Osteoblast (primary cell): ENCODE measurements at regions not wholly inside any gene's neighbourhood (a gene's known extent, or its start where the extent isn't known, plus 50 kb on each side); places are given as distances from the start of the nearest gene placed in this dataset.

ENCODE experiments used
- DNase-seq: peaks from one replicate; pipeline ENCODE4 v3.0.0; 2011; ENCODE audit warnings: low spot score, mixed read lengths; ENCODE audit not compliant: insufficient read length; ENCODE audit errors: missing footprints
- H2AFZ ChIP-seq: 2 replicates; pipeline ENCODE4 v1.6.0; 2011; ENCODE audit warnings: mild to moderate bottlenecking, low read length
- H3K27ac ChIP-seq: 2 replicates; pipeline ENCODE4 v1.5.1; 2011; ENCODE audit warnings: mild to moderate bottlenecking, low read depth, low read length, moderate library complexity
- H3K27me3 ChIP-seq: 2 replicates; pipeline ENCODE4 v1.6.0; 2012; ENCODE audit warnings: mild to moderate bottlenecking, control low read depth, inconsistent platforms, low read length, moderate library complexity; ENCODE audit not compliant: insufficient read depth
- H3K36me3 ChIP-seq: 2 replicates; pipeline ENCODE4 v1.5.1; 2011; ENCODE audit warnings: mild to moderate bottlenecking, low read length, control low read depth, moderate library complexity; ENCODE audit not compliant: insufficient read depth
- H3K4me1 ChIP-seq: 2 replicates; pipeline ENCODE4 v1.5.1; 2011; ENCODE audit warnings: mild to moderate bottlenecking, low read length, control low read depth, moderate library complexity; ENCODE audit not compliant: insufficient read depth
- H3K4me2 ChIP-seq: 2 replicates; pipeline ENCODE4 v1.6.0; 2011; ENCODE audit warnings: mild to moderate bottlenecking, low read length; ENCODE audit not compliant: insufficient read depth
- H3K4me3 ChIP-seq: fragments of 200-600 bp; sonication (generic); 3 replicates; pipeline ENCODE4 v1.5.1; 2012; ENCODE audit warnings: mild to moderate bottlenecking, low read length, inconsistent platforms; ENCODE audit not compliant: insufficient read depth
- H3K79me2 ChIP-seq: 2 replicates; pipeline ENCODE4 v1.6.0; 2012; ENCODE audit warnings: mild to moderate bottlenecking, low read length, control low read depth, inconsistent platforms; ENCODE audit not compliant: insufficient read depth
- H3K9me3 ChIP-seq: 2 replicates; pipeline ENCODE4 v1.5.1; 2011; ENCODE audit warnings: low read depth, low read length, control low read depth
- H4K20me1 ChIP-seq: 2 replicates; pipeline ENCODE4 v1.6.0; 2012; ENCODE audit warnings: mild to moderate bottlenecking, low read length, control low read depth; ENCODE audit not compliant: insufficient read depth
- TF ChIP-seq, protein P1 (sequence below): IDR thresholded peaks from 2 replicates; pipeline ENCODE4 v1.5.1; 2011; ENCODE audit warnings: mild to moderate bottlenecking, low read depth, low read length, moderate library complexity; ENCODE audit errors: extremely low read depth

DNA sequence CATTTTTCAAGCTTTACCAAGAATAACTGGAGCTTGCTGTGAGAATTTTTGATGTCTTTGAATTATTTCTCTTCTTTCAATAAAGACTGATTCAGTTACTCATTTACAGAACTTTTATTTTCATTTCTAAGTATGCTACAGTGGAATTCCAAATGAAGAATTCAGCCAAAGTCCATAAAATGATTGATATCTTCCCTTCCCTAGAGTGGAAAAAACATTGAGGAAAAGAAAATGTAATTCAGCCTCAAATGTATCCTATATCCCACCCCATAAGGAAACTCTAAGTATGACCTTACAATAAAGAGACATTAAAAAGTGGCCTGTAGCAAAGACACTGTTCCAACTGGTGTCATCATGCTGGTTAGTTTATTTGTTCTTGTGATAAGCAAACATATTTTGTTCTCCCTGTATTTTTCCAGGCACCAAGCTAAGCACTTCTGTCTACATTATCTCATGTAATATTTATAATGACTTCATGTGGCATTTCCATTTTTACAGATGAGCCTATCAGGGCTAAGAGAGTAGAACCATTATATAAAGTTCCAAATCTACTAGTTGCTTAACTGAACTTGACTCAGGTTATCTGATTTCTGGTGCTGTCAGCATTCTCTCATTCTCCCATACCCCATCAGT lies 450.4 kb downstream of the NEBL start:
- Histone ChIP-seq H3K4me3 (no peak overlapping the region), H3K27ac (no peak overlapping the region), H4K20me1 (no peaks in the 10 kb centered on the region), H3K27me3 (no peaks in the 10 kb centered on the region), H3K4me2 (no peak overlapping the region), H2AFZ (no peak overlapping the region), H3K79me2 (no peaks in the 10 kb centered on the region), H3K4me1 (no peaks in the 10 kb centered on the region), H3K9me3 (no peaks in the 10 kb centered on the region), H3K36me3 (no peaks in the 10 kb centered on the region)
- no peak for DNase-seq
- TF ChIP-seq, protein P1, sequence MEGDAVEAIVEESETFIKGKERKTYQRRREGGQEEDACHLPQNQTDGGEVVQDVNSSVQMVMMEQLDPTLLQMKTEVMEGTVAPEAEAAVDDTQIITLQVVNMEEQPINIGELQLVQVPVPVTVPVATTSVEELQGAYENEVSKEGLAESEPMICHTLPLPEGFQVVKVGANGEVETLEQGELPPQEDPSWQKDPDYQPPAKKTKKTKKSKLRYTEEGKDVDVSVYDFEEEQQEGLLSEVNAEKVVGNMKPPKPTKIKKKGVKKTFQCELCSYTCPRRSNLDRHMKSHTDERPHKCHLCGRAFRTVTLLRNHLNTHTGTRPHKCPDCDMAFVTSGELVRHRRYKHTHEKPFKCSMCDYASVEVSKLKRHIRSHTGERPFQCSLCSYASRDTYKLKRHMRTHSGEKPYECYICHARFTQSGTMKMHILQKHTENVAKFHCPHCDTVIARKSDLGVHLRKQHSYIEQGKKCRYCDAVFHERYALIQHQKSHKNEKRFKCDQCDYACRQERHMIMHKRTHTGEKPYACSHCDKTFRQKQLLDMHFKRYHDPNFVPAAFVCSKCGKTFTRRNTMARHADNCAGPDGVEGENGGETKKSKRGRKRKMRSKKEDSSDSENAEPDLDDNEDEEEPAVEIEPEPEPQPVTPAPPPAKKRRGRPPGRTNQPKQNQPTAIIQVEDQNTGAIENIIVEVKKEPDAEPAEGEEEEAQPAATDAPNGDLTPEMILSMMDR, result no peak

DNA sequence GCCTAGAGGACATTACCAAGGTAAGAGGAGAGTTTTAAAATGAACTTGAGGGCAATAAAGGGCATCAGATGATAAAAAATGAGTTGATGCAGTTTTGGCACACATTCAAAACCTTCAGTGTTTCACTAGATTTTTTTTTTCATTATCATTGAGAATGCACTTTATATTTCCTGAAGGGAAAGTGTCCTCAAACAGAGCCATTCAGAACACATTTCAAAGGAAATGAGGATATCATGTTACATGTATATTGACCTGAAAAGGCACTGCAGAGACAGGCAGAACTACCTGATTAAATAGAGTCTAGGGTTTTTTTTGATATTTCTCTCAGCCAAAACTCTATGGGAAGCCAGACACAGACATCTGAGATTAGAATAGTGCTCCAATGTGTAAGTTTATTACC lies 454.0 kb downstream of the NEBL start:
- Histone ChIP-seq H3K4me1 (no peaks in the 10 kb centered on the region), H2AFZ (no peak overlapping the region), H4K20me1 (no peaks in the 10 kb centered on the region), H3K4me3 (no peak overlapping the region), H3K36me3 (no peaks in the 10 kb centered on the region), H3K27me3 (no peaks in the 10 kb centered on the region), H3K27ac (no peak overlapping the region), H3K9me3 (no peaks in the 10 kb centered on the region), H3K4me2 (no peak overlapping the region), H3K79me2 (no peaks in the 10 kb centered on the region)
- TF ChIP-seq, protein P1, result no peak
- no peak for DNase-seq

DNA sequence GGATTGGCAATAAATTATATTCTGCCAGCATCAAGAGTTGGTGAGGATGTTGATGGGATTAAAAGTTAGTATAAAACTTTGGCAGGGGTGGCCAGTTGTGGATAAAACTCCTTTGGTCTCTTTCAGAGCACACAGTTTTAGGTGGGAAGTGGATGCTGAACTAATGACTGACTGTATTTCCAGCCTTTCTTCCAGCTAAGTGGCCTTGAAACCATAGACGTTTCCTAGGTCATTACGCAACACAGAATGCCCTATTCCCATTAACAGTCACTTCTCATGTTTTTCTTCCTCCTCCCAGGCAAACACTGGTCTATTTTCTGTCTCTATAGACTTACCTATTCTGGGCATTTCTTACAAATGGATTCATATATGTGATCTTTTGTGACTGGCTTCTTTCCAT lies 467.4 kb downstream of the NEBL start:
- DNase-seq, result no peak
- H3K27ac ChIP-seq, result no peak overlapping the region
- no peak overlapping the region for H3K4me2 ChIP-seq
- H3K9me3 ChIP-seq, result peaks cover 14% of the 10 kb centered on the region
- H3K4me1 ChIP-seq, result no peaks in the 10 kb centered on the region
- no peak overlapping the region for H3K4me3 ChIP-seq
- no peak overlapping the region for H2AFZ ChIP-seq
- H3K27me3 ChIP-seq, result no peaks in the 10 kb centered on the region
- TF ChIP-seq, protein P1, result no peak
- no peaks in the 10 kb centered on the region for H4K20me1 ChIP-seq
- no peaks in the 10 kb centered on the region for H3K79me2 ChIP-seq
- no peaks in the 10 kb centered on the region for H3K36me3 ChIP-seq

DNA sequence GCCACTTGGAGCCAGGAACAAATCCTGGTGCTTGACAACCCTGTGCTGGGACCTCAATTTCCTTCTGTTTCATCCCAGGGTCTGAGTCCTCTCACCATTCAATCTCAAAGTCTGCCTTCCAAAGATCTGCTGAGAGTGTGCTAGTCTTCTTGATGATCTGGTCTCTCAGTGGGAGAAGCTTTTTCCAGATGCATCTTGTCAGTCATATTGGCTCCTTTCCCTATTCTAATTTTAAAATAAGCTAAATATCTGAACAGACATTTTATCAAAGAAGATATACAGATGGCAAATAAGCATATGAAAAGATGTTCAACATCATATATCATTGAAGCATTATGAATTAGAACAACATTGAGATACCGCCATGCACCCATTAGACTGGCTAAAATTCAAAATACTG lies 469.3 kb downstream of the NEBL start:
- H3K27me3 ChIP-seq, result no peaks in the 10 kb centered on the region
- H3K4me1 ChIP-seq, result no peaks in the 10 kb centered on the region
- no peaks in the 10 kb centered on the region for H4K20me1 ChIP-seq
- no peak overlapping the region for H3K27ac ChIP-seq
- H2AFZ ChIP-seq, result no peak overlapping the region
- TF ChIP-seq, protein P1, result no peak
- H3K4me2 ChIP-seq, result no peak overlapping the region
- peaks cover 14% of the 10 kb centered on the region for H3K9me3 ChIP-seq
- H3K36me3 ChIP-seq, result no peaks in the 10 kb centered on the region
- no peak for DNase-seq
- H3K79me2 ChIP-seq, result no peaks in the 10 kb centered on the region
- no peak overlapping the region for H3K4me3 ChIP-seq
